GM23338 (cell line): ENCODE measurements at regions not wholly inside any gene's neighbourhood (a gene's known extent, or its start where the extent isn't known, plus 50 kb on each side); places are given as distances from the start of the nearest gene placed in this dataset.

Experiments used
- ATAC-seq: fragments of 200-7000 bp; cut with Tn5 transposase; 3 replicates; pipeline ENCODE4 v1.9.1; 2020
- DNase-seq: peaks from one replicate; pipeline ENCODE4 v3.0.0-alpha.2; 2015; ENCODE audit warnings: low spot score
- H2AFZ ChIP-seq: fragments of 200-600 bp; sonication (generic); 2 replicates; pipeline ENCODE4 v1.8.0; 2016; ENCODE audit warnings: antibody characterized with exemption, mild to moderate bottlenecking, moderate library complexity
- H3F3A ChIP-seq: fragments of 200-600 bp; sonication (generic); replicated peaks from 2 replicates; pipeline ENCODE4 v1.8.0; 2017; ENCODE audit warnings: antibody characterized with exemption, mixed run types, low read depth
- H3K27ac ChIP-seq: fragments of 200-600 bp; sonication (generic); 2 replicates; pipeline ENCODE4 v1.6.1; 2016; ENCODE audit warnings: low read depth
- H3K27me3 ChIP-seq: fragments of 200-600 bp; sonication (generic); 2 replicates; pipeline ENCODE4 v1.8.0; 2016; ENCODE audit warnings: mild to moderate bottlenecking, mixed run types, moderate library complexity; ENCODE audit not compliant: insufficient read depth
- H3K36me3 ChIP-seq: fragments of 200-600 bp; sonication (generic); 2 replicates; pipeline ENCODE4 v1.8.0; 2016; ENCODE audit warnings: mild to moderate bottlenecking; ENCODE audit not compliant: insufficient read depth
- H3K4me1 ChIP-seq: fragments of 200-600 bp; sonication (generic); 2 replicates; pipeline ENCODE4 v1.8.0; 2016; ENCODE audit warnings: mild to moderate bottlenecking, moderate library complexity; ENCODE audit not compliant: insufficient read depth
- H3K4me2 ChIP-seq: fragments of 200-600 bp; sonication (generic); 2 replicates; pipeline ENCODE4 v1.7.1; 2017; ENCODE audit warnings: mixed run types
- H3K4me3 ChIP-seq: fragments of 200-600 bp; sonication (generic); 2 replicates; pipeline ENCODE4 v1.6.1; 2016; ENCODE audit warnings: mixed run types
- H3K79me2 ChIP-seq: fragments of 200-600 bp; sonication (generic); replicated peaks from 2 replicates; pipeline ENCODE4 v1.8.0; 2017; ENCODE audit warnings: mild to moderate bottlenecking; ENCODE audit not compliant: insufficient read depth
- H3K9me2 ChIP-seq: fragments of 200-600 bp; sonication (generic); 2 replicates; pipeline ENCODE4 v1.8.0; 2017; ENCODE audit not compliant: insufficient read depth
- H4K20me1 ChIP-seq: fragments of 200-600 bp; sonication (generic); replicated peaks from 2 replicates; pipeline ENCODE4 v1.8.0; 2017; ENCODE audit warnings: mild to moderate bottlenecking; ENCODE audit not compliant: insufficient read depth
- H3K27ac Mint-ChIP-seq: 2 replicates; pipeline ENCODE4 v1.8.0; 2020; ENCODE audit warnings: inconsistent platforms, mild to moderate bottlenecking, moderate library complexity, mixed read lengths
- H3K27me3 Mint-ChIP-seq: 3 replicates; pipeline ENCODE4 v1.8.0; 2022; ENCODE audit warnings: low read depth, mild to moderate bottlenecking, moderate library complexity, mixed read lengths, inconsistent platforms; ENCODE audit not compliant: insufficient read depth, poor library complexity
- H3K36me3 Mint-ChIP-seq: 3 replicates; pipeline ENCODE4 v1.8.0; 2021; ENCODE audit warnings: low read depth, mild to moderate bottlenecking, inconsistent platforms, moderate library complexity, mixed read lengths
- H3K4me1 Mint-ChIP-seq: 3 replicates; pipeline ENCODE4 v1.8.0; 2020; ENCODE audit warnings: mild to moderate bottlenecking, inconsistent platforms, mixed read lengths
- H3K4me3 Mint-ChIP-seq: 3 replicates; pipeline ENCODE4 v1.8.0; 2021; ENCODE audit warnings: moderate library complexity, mild to moderate bottlenecking, inconsistent platforms, mixed read lengths
- H3K9me3 Mint-ChIP-seq: 3 replicates; pipeline ENCODE4 v1.8.0; 2020; ENCODE audit warnings: moderate library complexity, mild to moderate bottlenecking, inconsistent platforms, mixed read lengths
- CREB1 ChIP-seq: fragments of 250-450 bp; sonication (Bioruptor Pico); IDR thresholded peaks from 2 replicates; pipeline ENCODE4 v1.5.0; 2020; ENCODE audit warnings: low read depth, mild to moderate bottlenecking, moderate library complexity
- CTCF ChIP-seq, 2 experiments: fragments of 200-600 bp in 1 of 2; sonication (generic) in 1 of 2; conservative IDR thresholded peaks; 2 replicates each; pipeline versions ENCODE4 v1.5.1 to v1.6.1; 2016 to 2017; ENCODE audit warnings: antibody characterized with exemption in 2 of 2, low read depth in 2 of 2, mild to moderate bottlenecking in 2 of 2, moderate library complexity in 1 of 2
- ETS1 ChIP-seq: IDR thresholded peaks from 2 replicates; pipeline ENCODE4 v1.6.1; 2016; ENCODE audit warnings: antibody characterized with exemption
- EZH2 ChIP-seq: fragments of 200-600 bp; sonication (generic); IDR thresholded peaks from one replicate; pipeline ENCODE4 v1.8.0; 2017; ENCODE audit warnings: antibody characterized with exemption, mild to moderate bottlenecking, low read depth; ENCODE audit not compliant: unreplicated experiment
- EZH2phosphoT487 ChIP-seq: fragments of 200-600 bp; sonication (generic); IDR thresholded peaks from one replicate; pipeline ENCODE4 v1.8.1; 2018; ENCODE audit warnings: antibody characterized with exemption; ENCODE audit not compliant: unreplicated experiment
- JUNB ChIP-seq: IDR thresholded peaks from one replicate; pipeline ENCODE4 v1.6.1; 2016; ENCODE audit warnings: antibody characterized with exemption; ENCODE audit not compliant: unreplicated experiment
- NANOG ChIP-seq: IDR thresholded peaks from 2 replicates; pipeline ENCODE4 v1.6.1; 2016; ENCODE audit warnings: antibody characterized with exemption, borderline replicate concordance
- POLR2AphosphoS5 ChIP-seq: IDR thresholded peaks from 2 replicates; pipeline ENCODE4 v1.6.1; 2016; ENCODE audit warnings: antibody characterized with exemption, low read depth
- REST ChIP-seq: IDR thresholded peaks from one replicate; pipeline ENCODE4 v1.6.1; 2018; ENCODE audit warnings: antibody characterized with exemption; ENCODE audit not compliant: unreplicated experiment
- STAT1 ChIP-seq: IDR thresholded peaks from one replicate; pipeline ENCODE4 v1.6.1; 2016; ENCODE audit warnings: antibody characterized with exemption; ENCODE audit not compliant: unreplicated experiment
- ZNF114 ChIP-seq: fragments of 250-450 bp; sonication (Bioruptor Pico); IDR thresholded peaks from 2 replicates; pipeline ENCODE4 v1.5.0; 2020; ENCODE audit warnings: mild to moderate bottlenecking, moderate library complexity
- ZNF331 ChIP-seq: fragments of 250-450 bp; sonication (Bioruptor Pico); IDR thresholded peaks from 2 replicates; pipeline ENCODE4 v1.5.0; 2020; ENCODE audit warnings: low read depth, mild to moderate bottlenecking, moderate library complexity
- ZNF462 ChIP-seq: fragments of 250-450 bp; sonication (Bioruptor Pico); IDR thresholded peaks from 2 replicates; pipeline ENCODE4 v1.5.0; 2020; ENCODE audit warnings: mild to moderate bottlenecking, moderate library complexity

- H3K4me2 ChIP-seq, result no peak overlapping the region
These were observed 108.9 kb upstream of the SYNDIG1 start for GRCh38 chr20:24360531-24360930.

More at GRCh38 chr20:24360531-24360930, 108.9 kb upstream of the SYNDIG1 start:
- Histone ChIP-seq H3K4me3 (no peak overlapping the region), H3K79me2 (no peaks in the 10 kb centered on the region), H3K27me3 (no peaks in the 10 kb centered on the region), H3K27ac (no peak overlapping the region), H3K4me1 (0 out of 2 replicates have a peak, but pooled peaks cover 9% of the 10 kb centered on the region), H4K20me1 (no peaks in the 10 kb centered on the region), H3K9me2 (no peaks in the 10 kb centered on the region), H3K36me3 (no peaks in the 10 kb centered on the region), H3F3A (no peaks in the 10 kb centered on the region), H2AFZ (no peak overlapping the region)
- Mint-ChIP-seq H3K4me1 (peaks cover 11% of the 10 kb centered on the region; the same call in 2 of the 3 replicates), H3K27ac (no peak overlapping the region), H3K9me3 (peaks cover 8% of the 10 kb centered on the region), H3K27me3 (peaks cover 6% of the 10 kb centered on the region), H3K4me3 (no peak overlapping the region), H3K36me3 (no peaks in the 10 kb centered on the region)
- DNase-seq (no peak), ATAC-seq (no peak)
- no peak for TF ChIP-seq EZH2phosphoT487
- no peak for TF ChIP-seq ZNF462
- TF ChIP-seq JUNB, result no peak
- TF ChIP-seq ETS1, result no peak
- TF ChIP-seq CREB1 (CRISPR knock-in tag), result no peak
- TF ChIP-seq REST, result no peak
- TF ChIP-seq STAT1, result no peak
- TF ChIP-seq CTCF (conservative IDR thresholded peaks at IDR 0.05; ENCODE audit: low read depth in 2 of 2), result no peak
- no peak for TF ChIP-seq ZNF114 (CRISPR knock-in tag)
- TF ChIP-seq EZH2, result no peak
- TF ChIP-seq NANOG, result no peak
- TF ChIP-seq ZNF331 (CRISPR knock-in tag), result no peak
- TF ChIP-seq POLR2AphosphoS5, result no peak
